PC-3 (cell line): ENCODE measurements at regions not wholly inside any gene's neighbourhood (a gene's known extent, or its start where the extent isn't known, plus 50 kb on each side); places are given as distances from the start of the nearest gene placed in this dataset.

ENCODE experiments used
- ATAC-seq: fragments of 200-7000 bp; cut with Tn5 transposase; 2 replicates; pipeline ENCODE4 v1.9.1; 2020; ENCODE audit warnings: mild to moderate bottlenecking, moderate library complexity
- BruUV-seq: library from RNA; stranded (reverse); fragments of 400-500 nt; replicated peaks from 2 replicates; lab custom pipeline; 2021; lab: Mats Ljungman, UMichigan
- CTCF ChIA-PET: fragments of 300-600 bp; sonication (Branson Sonifier 250); formaldehyde crosslinking; loops from one replicate; lab custom pipeline; 2022; ENCODE audit warnings: antibody characterized with exemption; lab: Charles Lee
- POLR2A ChIA-PET: fragments of 300-600 bp; sonication (Branson Sonifier 250); formaldehyde crosslinking; loops from one replicate; lab custom pipeline; 2022; ENCODE audit warnings: antibody characterized with exemption; ENCODE audit not compliant: unreplicated experiment; lab: Charles Lee
- DNase-seq: peaks from one replicate; pipeline ENCODE4 v3.0.0-alpha.2; 2015
- H2AFZ ChIP-seq: fragments of 300-600 bp; sonication (generic); 2 replicates; pipeline ENCODE4 v1.6.0; 2016; ENCODE audit warnings: antibody characterized with exemption, low read length
- H3F3A ChIP-seq: fragments of 300-600 bp; sonication (generic); one replicate; pipeline ENCODE4 v1.6.0; 2017; ENCODE audit warnings: antibody characterized with exemption, low read length, control low read depth, mild to moderate bottlenecking; ENCODE audit not compliant: unreplicated experiment
- H3K27ac ChIP-seq: fragments of 300-600 bp; sonication (generic); 2 replicates; pipeline ENCODE4 v1.5.1; 2016; ENCODE audit warnings: mild to moderate bottlenecking, low read length
- H3K27me3 ChIP-seq: fragments of 300-600 bp; sonication (generic); 2 replicates; pipeline ENCODE4 v1.6.1; 2016; ENCODE audit warnings: low read length, mixed read lengths
- H3K36me3 ChIP-seq: fragments of 300-600 bp; sonication (generic); 2 replicates; pipeline ENCODE4 v1.6.1; 2016; ENCODE audit warnings: low read depth, mixed run types, low read length, mixed read lengths
- H3K4me1 ChIP-seq: fragments of 300-600 bp; sonication (generic); 2 replicates; pipeline ENCODE4 v1.5.1; 2016; ENCODE audit warnings: low read length; ENCODE audit not compliant: insufficient read depth
- H3K4me2 ChIP-seq: fragments of 300-600 bp; sonication (generic); 2 replicates; pipeline ENCODE4 v1.6.0; 2016; ENCODE audit warnings: low read length
- H3K4me3 ChIP-seq: fragments of 300-600 bp; sonication (generic); 2 replicates; pipeline ENCODE4 v1.5.1; 2016; ENCODE audit warnings: mild to moderate bottlenecking, low read length, mixed read lengths
- H3K79me2 ChIP-seq: fragments of 300-600 bp; sonication (generic); 2 replicates; pipeline ENCODE4 v1.6.1; 2017; ENCODE audit warnings: low read length, mixed read lengths
- H3K9ac ChIP-seq: fragments of 300-600 bp; sonication (generic); 2 replicates; pipeline ENCODE4 v1.6.0; 2016; ENCODE audit warnings: mild to moderate bottlenecking, low read length
- H3K9me2 ChIP-seq: fragments of 300-600 bp; sonication (generic); replicated peaks from 2 replicates; pipeline ENCODE4 v1.6.1; 2016; ENCODE audit warnings: mixed run types, low read length, mixed read lengths
- H3K9me3 ChIP-seq: fragments of 300-600 bp; sonication (generic); 2 replicates; pipeline ENCODE4 v1.6.1; 2016; ENCODE audit warnings: low read length, mixed read lengths
- H4K20me1 ChIP-seq: fragments of 300-600 bp; sonication (generic); 2 replicates; pipeline ENCODE4 v1.6.1; 2016; ENCODE audit warnings: low read length, mixed read lengths
- CTCF ChIP-seq: fragments of 300-600 bp; sonication (generic); conservative IDR thresholded peaks from 2 replicates; pipeline ENCODE4 v1.5.1; 2017; ENCODE audit warnings: antibody characterized with exemption, low read depth, mild to moderate bottlenecking, low read length
- EZH2 ChIP-seq: fragments of 300-600 bp; sonication (generic); IDR thresholded peaks from one replicate; pipeline ENCODE4 v1.6.1; 2017; ENCODE audit warnings: antibody characterized with exemption, mild to moderate bottlenecking, low read length; ENCODE audit not compliant: unreplicated experiment
- EZH2phosphoT487 ChIP-seq: fragments of 300-600 bp; sonication (generic); IDR thresholded peaks from 2 replicates; pipeline ENCODE4 v1.6.1; 2018; ENCODE audit warnings: mild to moderate bottlenecking, antibody characterized with exemption, low read length, borderline replicate concordance
- intact Hi-C: fragments of 100-400 bp; cut with micrococcal nuclease; formaldehyde crosslinking; loops from 2 replicates; pipeline ENCODE4 v1.9.0; 2023

- ATAC-seq (no peak), DNase-seq (no peak)
- Histone ChIP-seq H3K79me2 (no peaks in the 10 kb centered on the region), H3K4me2 (no peak overlapping the region), H2AFZ (no peak overlapping the region), H3K4me3 (no peak overlapping the region), H3K27ac (no peak overlapping the region), H3F3A (no peaks in the 10 kb centered on the region), H4K20me1 (no peaks in the 10 kb centered on the region), H3K9ac (no peak overlapping the region), H3K27me3 (no peaks in the 10 kb centered on the region), H3K4me1 (peaks cover 12% of the 10 kb centered on the region), H3K9me2 (no peaks in the 10 kb centered on the region), H3K36me3 (no peaks in the 10 kb centered on the region), H3K9me3 (no peaks in the 10 kb centered on the region)
- no TSS peak for BruUV-seq
- TF ChIP-seq EZH2phosphoT487 (no peak), CTCF (no peak), EZH2 (no peak)
- POLR2A ChIA-PET: no interaction called here
- intact Hi-C loops: no loop called here
- CTCF ChIA-PET: no interaction called here
Measured at GRCh38 chr21:35478161-35479064, 429.3 kb upstream of the RUNX1 start.

- Histone ChIP-seq H3K27ac (no peak overlapping the region), H3K9ac (no peak overlapping the region), H2AFZ (no peak overlapping the region), H4K20me1 (no peaks in the 10 kb centered on the region), H3K36me3 (no peaks in the 10 kb centered on the region), H3K27me3 (no peaks in the 10 kb centered on the region), H3K9me3 (no peaks in the 10 kb centered on the region), H3K79me2 (no peaks in the 10 kb centered on the region), H3K4me3 (no peak overlapping the region), H3K4me2 (no peak overlapping the region), H3F3A (no peaks in the 10 kb centered on the region), H3K9me2 (no peaks in the 10 kb centered on the region), H3K4me1 (peaks cover 12% of the 10 kb centered on the region)
- no peak for DNase-seq
- CTCF ChIA-PET: no interaction called here
- POLR2A ChIA-PET: no interaction called here
- TF ChIP-seq CTCF (no peak), EZH2 (no peak), EZH2phosphoT487 (no peak)
- BruUV-seq: no TSS peak
- no peak for ATAC-seq
- intact Hi-C loops: no loop called here
Measured at GRCh38 chr21:35477622-35478021, 428.5 kb upstream of the RUNX1 start.
